ENCODE measurements at regions not wholly inside any gene's neighbourhood (a gene's known extent, or its start where the extent isn't known, plus 50 kb on each side); places are given as distances from the start of the nearest gene placed in this dataset.

DNA sequence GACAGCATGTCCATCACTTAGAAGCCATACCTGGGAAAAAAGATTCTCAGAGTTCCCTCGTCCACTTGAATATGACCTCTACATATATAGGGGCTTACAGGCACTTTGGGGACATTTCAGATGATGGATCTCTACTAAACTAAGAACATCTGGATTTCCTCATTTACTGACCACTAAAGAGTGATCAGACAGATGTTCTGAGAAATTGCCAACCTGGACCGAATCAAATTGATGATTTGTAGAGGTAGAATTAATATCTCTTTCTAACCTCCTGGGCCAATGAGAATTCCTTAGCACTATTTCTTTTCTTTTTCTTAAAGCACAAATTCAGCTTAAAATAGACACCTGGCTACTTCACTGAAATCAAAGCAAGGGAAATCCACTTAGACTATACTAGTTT lies 422.7 kb downstream of the MTRR start:
- TF ChIP-seq, protein P1, sequence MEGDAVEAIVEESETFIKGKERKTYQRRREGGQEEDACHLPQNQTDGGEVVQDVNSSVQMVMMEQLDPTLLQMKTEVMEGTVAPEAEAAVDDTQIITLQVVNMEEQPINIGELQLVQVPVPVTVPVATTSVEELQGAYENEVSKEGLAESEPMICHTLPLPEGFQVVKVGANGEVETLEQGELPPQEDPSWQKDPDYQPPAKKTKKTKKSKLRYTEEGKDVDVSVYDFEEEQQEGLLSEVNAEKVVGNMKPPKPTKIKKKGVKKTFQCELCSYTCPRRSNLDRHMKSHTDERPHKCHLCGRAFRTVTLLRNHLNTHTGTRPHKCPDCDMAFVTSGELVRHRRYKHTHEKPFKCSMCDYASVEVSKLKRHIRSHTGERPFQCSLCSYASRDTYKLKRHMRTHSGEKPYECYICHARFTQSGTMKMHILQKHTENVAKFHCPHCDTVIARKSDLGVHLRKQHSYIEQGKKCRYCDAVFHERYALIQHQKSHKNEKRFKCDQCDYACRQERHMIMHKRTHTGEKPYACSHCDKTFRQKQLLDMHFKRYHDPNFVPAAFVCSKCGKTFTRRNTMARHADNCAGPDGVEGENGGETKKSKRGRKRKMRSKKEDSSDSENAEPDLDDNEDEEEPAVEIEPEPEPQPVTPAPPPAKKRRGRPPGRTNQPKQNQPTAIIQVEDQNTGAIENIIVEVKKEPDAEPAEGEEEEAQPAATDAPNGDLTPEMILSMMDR (IDR thresholded peaks at IDR 0.05): no peak
- TF ChIP-seq POLR2A (IDR thresholded peaks at IDR 0.05): no peak

Measured in lower leg skin (tissue), 3 donors.